IPS-NIHi11 (cell line): ENCODE measurements at regions not wholly inside any gene's neighbourhood (a gene's known extent, or its start where the extent isn't known, plus 50 kb on each side); places are given as distances from the start of the nearest gene placed in this dataset.
"Not testable (repeated sequence)": the region's sequence is repeated elsewhere in the genome, so short reads cannot be mapped to it uniquely, and the experiment has no call there.

ENCODE experiments used
- DNase-seq: peaks from one replicate; pipeline ENCODE4 v3.0.0; 2012; ENCODE audit warnings: mixed read lengths, low spot score

- no peak for DNase-seq
Measured at GRCh38 chr2:7094231-7094741, 177.1 kb downstream of the RNF144A start.

GRCh38 chr2:7096726-7097352 lies 179.6 kb downstream of the RNF144A start:
- DNase-seq = no peak

GRCh38 chr2:7097353-7097895 lies 180.2 kb downstream of the RNF144A start:
- peak; percentile 83 for DNase-seq

GRCh38 chr2:7098816-7099215 lies 181.6 kb downstream of the RNF144A start:
- DNase-seq = no peak

GRCh38 chr2:7099687-7100086 lies 182.5 kb downstream of the RNF144A start:
- DNase-seq = not testable (repeated sequence)

- DNase-seq = no peak
Measured at GRCh38 chr2:7102826-7103225, 185.6 kb downstream of the RNF144A start.

GRCh38 chr2:7108792-7109532 lies 191.8 kb downstream of the RNF144A start:
- DNase-seq = no peak

GRCh38 chr2:7109533-7109885 lies 192.3 kb downstream of the RNF144A start:
- no peak for DNase-seq

- DNase-seq = no peak
Measured at GRCh38 chr2:7111626-7112025, 194.4 kb downstream of the RNF144A start.

GRCh38 chr2:7115364-7115763 lies 198.2 kb downstream of the RNF144A start:
- no peak for DNase-seq

GRCh38 chr2:7115906-7116305 lies 198.7 kb downstream of the RNF144A start:
- no peak for DNase-seq

- DNase-seq = no peak
Measured at GRCh38 chr2:7116511-7116910, 199.3 kb downstream of the RNF144A start.

- no peak for DNase-seq
Measured at GRCh38 chr2:7117076-7117475, 199.9 kb downstream of the RNF144A start.

GRCh38 chr2:7118606-7119131 lies 201.5 kb downstream of the RNF144A start:
- DNase-seq = no peak

GRCh38 chr2:7119132-7119835 lies 202.1 kb downstream of the RNF144A start:
- peak; percentile 42 for DNase-seq

GRCh38 chr2:7121851-7122250 lies 204.6 kb downstream of the RNF144A start:
- no peak for DNase-seq

GRCh38 chr2:7127156-7127555 lies 209.9 kb downstream of the RNF144A start:
- DNase-seq = no peak

GRCh38 chr2:7127687-7128086 lies 210.5 kb downstream of the RNF144A start:
- no peak for DNase-seq

GRCh38 chr2:7131261-7131660 lies 214.0 kb downstream of the RNF144A start:
- DNase-seq = no peak

GRCh38 chr2:7132753-7133152 lies 215.5 kb downstream of the RNF144A start:
- DNase-seq = no peak

GRCh38 chr2:7133521-7133920 lies 216.3 kb downstream of the RNF144A start:
- DNase-seq = no peak

- no peak for DNase-seq
Measured at GRCh38 chr2:7140306-7140705, 223.1 kb downstream of the RNF144A start.
